ENCODE measurements at regions not wholly inside any gene's neighbourhood (a gene's known extent, or its start where the extent isn't known, plus 50 kb on each side); places are given as distances from the start of the nearest gene placed in this dataset.

DNA sequence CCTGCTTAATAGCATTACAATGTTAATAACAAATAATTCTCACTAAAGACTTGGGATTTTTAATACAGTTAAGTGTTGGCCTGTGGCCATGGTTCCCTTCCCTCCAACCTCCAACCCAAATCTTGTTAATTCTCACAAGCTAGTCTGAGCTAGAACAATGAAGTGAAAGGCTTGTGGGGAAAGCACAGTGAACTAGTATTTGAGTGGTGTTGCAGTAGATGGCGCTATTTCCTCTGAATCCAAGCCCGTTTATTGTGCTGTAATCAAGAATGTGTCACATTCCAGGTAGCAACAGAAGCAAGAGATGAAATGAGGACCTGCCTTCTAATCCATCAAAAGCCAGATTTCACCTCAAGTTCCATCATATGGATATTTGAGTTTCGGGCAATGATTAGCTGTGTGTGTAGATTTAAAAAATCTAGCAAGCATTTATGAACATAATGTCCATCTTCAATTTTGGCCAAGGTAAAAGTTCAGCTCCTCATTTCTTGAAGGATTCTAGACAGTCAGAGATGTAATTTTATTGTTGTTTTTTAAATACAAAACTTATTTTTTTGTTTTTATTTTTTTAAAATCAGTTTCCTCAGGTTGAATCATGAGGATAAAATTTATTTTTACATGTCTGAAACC is 160.7 kb downstream of the SQOR start:
- Histone ChIP-seq H2AK5ac (ENCODE audit: low read length) (no peak overlapping the region), H3K79me2 (ENCODE audit: control insufficient read depth, insufficient read depth, low read length, poor library complexity) (no peaks in the 10 kb centered on the region), H3K27me3 (ENCODE audit: insufficient read depth, low read length) (no peaks in the 10 kb centered on the region), H3K4me1 (ENCODE audit: control insufficient read depth in 1 of 2, insufficient read depth in 2 of 2, low read length in 2 of 2) (no peaks in the 10 kb centered on the region), H3K4me2 (ENCODE audit: low read length) (no peak overlapping the region), H3K4ac (ENCODE audit: low read depth, low read length) (no peak overlapping the region), H3K4me3 (ENCODE audit: low read depth, low read length) (no peak overlapping the region), H3K79me1 (ENCODE audit: low read length) (no peaks in the 10 kb centered on the region), H3K9ac (ENCODE audit: low read length) (no peak overlapping the region), H3K23ac (ENCODE audit: low read length) (no peak overlapping the region), H4K12ac (ENCODE audit: low read depth, low read length) (no peak overlapping the region), H2BK120ac (ENCODE audit: insufficient read depth, low read length, poor library complexity) (no peak overlapping the region), H2BK5ac (ENCODE audit: low read depth, low read length, poor library complexity) (no peak overlapping the region), H3K36me3 (ENCODE audit: control insufficient read depth in 1 of 2, insufficient read depth in 2 of 2, low read length in 2 of 2) (no peaks in the 10 kb centered on the region), H2AFZ (ENCODE audit: insufficient read depth, low read length, poor library complexity) (no peak overlapping the region), H4K91ac (ENCODE audit: low read depth, low read length) (no peak overlapping the region), H3K27ac (ENCODE audit: low read depth, low read length) (no peak overlapping the region), H3K9me3 (ENCODE audit: insufficient read depth, low read depth, low read length) (no peaks in the 10 kb centered on the region), H3K14ac (ENCODE audit: low read length) (no peak overlapping the region), H4K8ac (ENCODE audit: low read depth, low read length) (no peak overlapping the region), H2BK12ac (ENCODE audit: low read length) (no peak overlapping the region), H3K18ac (ENCODE audit: low read length) (no peak overlapping the region)
- WGBS (ENCODE audit: extremely low coverage, insufficient coverage, insufficient read length): no CpG with 5 or more reads among the region's 3 CpGs
- peak in 1 of 2 donors; percentile 23 for DNase-seq

DNA sequence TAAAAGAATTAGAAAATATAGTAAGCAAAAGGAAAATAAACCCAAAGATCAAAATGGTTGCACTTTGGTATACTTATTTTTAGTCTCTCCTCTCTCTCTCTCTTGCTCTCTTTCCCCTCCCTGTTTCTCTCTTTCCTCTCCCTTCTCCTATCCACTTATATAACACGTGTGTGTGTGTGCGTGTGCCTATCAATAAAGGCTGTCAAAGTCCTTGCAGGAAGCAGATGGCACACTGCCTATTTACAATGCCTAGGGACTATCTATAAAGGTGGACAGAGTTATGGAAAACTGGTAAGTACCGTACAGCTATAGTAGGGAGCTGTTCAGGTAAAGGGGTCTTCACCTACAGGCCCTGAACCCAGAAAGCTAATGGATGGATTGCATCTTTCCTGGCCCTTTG is 161.6 kb downstream of the SQOR start:
- H3K4me2 ChIP-seq (ENCODE audit: low read length): no peak overlapping the region
- WGBS (ENCODE audit: extremely low coverage, insufficient coverage, insufficient read length): no CpG with 5 or more reads among the region's 3 CpGs
- no peaks in the 10 kb centered on the region for H3K9me3 ChIP-seq (ENCODE audit: insufficient read depth, low read depth, low read length)
- H3K27ac ChIP-seq (ENCODE audit: low read depth, low read length): no peak overlapping the region
- no peaks in the 10 kb centered on the region for H3K79me2 ChIP-seq (ENCODE audit: control insufficient read depth, insufficient read depth, low read length, poor library complexity)
- no peak overlapping the region for H4K8ac ChIP-seq (ENCODE audit: low read depth, low read length)
- no peak overlapping the region for H4K91ac ChIP-seq (ENCODE audit: low read depth, low read length)
- no peak overlapping the region for H3K23ac ChIP-seq (ENCODE audit: low read length)
- no peaks in the 10 kb centered on the region for H3K36me3 ChIP-seq (ENCODE audit: control insufficient read depth in 1 of 2, insufficient read depth in 2 of 2, low read length in 2 of 2)
- no peaks in the 10 kb centered on the region for H3K79me1 ChIP-seq (ENCODE audit: low read length)
- H3K18ac ChIP-seq (ENCODE audit: low read length): no peak overlapping the region
- no peak overlapping the region for H2BK12ac ChIP-seq (ENCODE audit: low read length)
- H2BK120ac ChIP-seq (ENCODE audit: insufficient read depth, low read length, poor library complexity): no peak overlapping the region
- no peak overlapping the region for H2BK5ac ChIP-seq (ENCODE audit: low read depth, low read length, poor library complexity)
- H3K4me1 ChIP-seq (ENCODE audit: control insufficient read depth in 1 of 2, insufficient read depth in 2 of 2, low read length in 2 of 2): no peaks in the 10 kb centered on the region
- no peak overlapping the region for H4K12ac ChIP-seq (ENCODE audit: low read depth, low read length)
- H3K14ac ChIP-seq (ENCODE audit: low read length): no peak overlapping the region
- DNase-seq: no peak
- no peak overlapping the region for H2AK5ac ChIP-seq (ENCODE audit: low read length)
- H3K4ac ChIP-seq (ENCODE audit: low read depth, low read length): no peak overlapping the region
- no peak overlapping the region for H2AFZ ChIP-seq (ENCODE audit: insufficient read depth, low read length, poor library complexity)
- H3K9ac ChIP-seq (ENCODE audit: low read length): no peak overlapping the region
- no peaks in the 10 kb centered on the region for H3K27me3 ChIP-seq (ENCODE audit: insufficient read depth, low read length)
- H3K4me3 ChIP-seq (ENCODE audit: low read depth, low read length): no peak overlapping the region

DNA sequence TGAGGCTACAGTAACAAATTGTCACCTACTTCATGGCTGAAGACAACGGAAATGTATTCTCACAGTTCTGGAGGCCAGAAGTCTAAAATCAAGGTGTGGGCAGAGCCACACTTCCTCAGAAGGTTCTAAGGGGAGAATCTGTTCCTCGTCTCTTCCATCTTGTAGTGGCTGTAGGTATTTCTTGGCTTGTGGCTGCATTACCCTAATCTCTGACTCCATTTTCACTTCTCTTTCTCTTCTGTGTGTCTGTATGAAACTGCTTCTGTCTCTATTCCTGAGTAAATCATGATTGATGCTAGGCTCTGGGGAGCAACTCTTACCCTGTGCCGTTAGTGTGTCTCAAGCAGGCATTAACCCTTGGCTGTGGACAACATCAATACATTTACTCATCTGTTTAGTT is 164.7 kb downstream of the SQOR start:
- Histone ChIP-seq H3K9me3 (ENCODE audit: insufficient read depth, low read depth, low read length) (no peaks in the 10 kb centered on the region), H3K27ac (ENCODE audit: low read depth, low read length) (no peak overlapping the region)

DNA sequence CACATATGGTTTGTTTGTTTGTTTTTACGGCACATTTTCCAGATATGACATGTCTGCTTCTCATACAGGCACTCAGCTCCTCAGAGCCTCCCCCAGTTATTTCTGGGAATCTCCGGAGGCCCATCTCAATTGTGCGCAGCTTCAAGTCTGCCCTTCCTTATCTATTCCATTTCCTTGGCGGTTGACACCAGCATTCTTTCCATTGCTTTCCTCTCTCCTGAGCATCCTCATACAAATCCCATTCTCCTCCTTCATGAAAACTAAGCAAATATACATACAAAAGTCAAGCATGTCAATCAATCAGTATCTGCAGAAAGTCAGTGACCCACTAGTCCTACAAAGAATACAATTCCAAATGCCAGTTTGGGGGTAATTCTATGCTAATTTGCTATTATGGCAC is 166.7 kb downstream of the SQOR start:
- Histone ChIP-seq H3K36me3 (ENCODE audit: control insufficient read depth in 1 of 2, insufficient read depth in 2 of 2, low read length in 2 of 2) (no peaks in the 10 kb centered on the region), H2AFZ (ENCODE audit: insufficient read depth, low read length, poor library complexity) (no peak overlapping the region), H3K27me3 (ENCODE audit: insufficient read depth, low read length) (no peaks in the 10 kb centered on the region), H3K9ac (ENCODE audit: low read length) (no peak overlapping the region), H4K91ac (ENCODE audit: low read depth, low read length) (no peak overlapping the region), H2AK5ac (ENCODE audit: low read length) (no peak overlapping the region), H3K4me2 (ENCODE audit: low read length) (no peak overlapping the region), H3K9me3 (ENCODE audit: insufficient read depth, low read depth, low read length) (no peaks in the 10 kb centered on the region), H3K18ac (ENCODE audit: low read length) (no peak overlapping the region), H2BK120ac (ENCODE audit: insufficient read depth, low read length, poor library complexity) (no peak overlapping the region), H3K4me3 (ENCODE audit: low read depth, low read length) (no peak overlapping the region), H3K23ac (ENCODE audit: low read length) (no peak overlapping the region), H3K14ac (ENCODE audit: low read length) (no peak overlapping the region), H3K4ac (ENCODE audit: low read depth, low read length) (no peak overlapping the region), H2BK5ac (ENCODE audit: low read depth, low read length, poor library complexity) (no peak overlapping the region), H4K12ac (ENCODE audit: low read depth, low read length) (no peak overlapping the region), H2BK12ac (ENCODE audit: low read length) (no peak overlapping the region), H4K8ac (ENCODE audit: low read depth, low read length) (no peak overlapping the region), H3K79me2 (ENCODE audit: control insufficient read depth, insufficient read depth, low read length, poor library complexity) (no peaks in the 10 kb centered on the region), H3K27ac (ENCODE audit: low read depth, low read length) (no peak overlapping the region), H3K79me1 (ENCODE audit: low read length) (no peaks in the 10 kb centered on the region), H3K4me1 (ENCODE audit: control insufficient read depth in 1 of 2, insufficient read depth in 2 of 2, low read length in 2 of 2) (no peaks in the 10 kb centered on the region)
- DNase-seq: no peak
- no CpG with 5 or more reads among the region's 4 CpGs for WGBS (ENCODE audit: extremely low coverage, insufficient coverage, insufficient read length)

More for the DNA sequence above, 164.7 kb downstream of the SQOR start:
- Histone ChIP-seq H4K91ac (ENCODE audit: low read depth, low read length) (no peak overlapping the region), H3K9ac (ENCODE audit: low read length) (no peak overlapping the region), H3K79me1 (ENCODE audit: low read length) (no peaks in the 10 kb centered on the region), H3K36me3 (ENCODE audit: control insufficient read depth in 1 of 2, insufficient read depth in 2 of 2, low read length in 2 of 2) (no peaks in the 10 kb centered on the region), H3K79me2 (ENCODE audit: control insufficient read depth, insufficient read depth, low read length, poor library complexity) (no peaks in the 10 kb centered on the region), H3K4me1 (ENCODE audit: control insufficient read depth in 1 of 2, insufficient read depth in 2 of 2, low read length in 2 of 2) (no peaks in the 10 kb centered on the region), H2AFZ (ENCODE audit: insufficient read depth, low read length, poor library complexity) (no peak overlapping the region), H2BK12ac (ENCODE audit: low read length) (no peak overlapping the region), H3K14ac (ENCODE audit: low read length) (no peak overlapping the region), H3K27me3 (ENCODE audit: insufficient read depth, low read length) (no peaks in the 10 kb centered on the region), H3K23ac (ENCODE audit: low read length) (no peak overlapping the region), H3K4ac (ENCODE audit: low read depth, low read length) (no peak overlapping the region), H4K8ac (ENCODE audit: low read depth, low read length) (no peak overlapping the region), H4K12ac (ENCODE audit: low read depth, low read length) (no peak overlapping the region), H2BK120ac (ENCODE audit: insufficient read depth, low read length, poor library complexity) (no peak overlapping the region), H2BK5ac (ENCODE audit: low read depth, low read length, poor library complexity) (no peak overlapping the region), H2AK5ac (ENCODE audit: low read length) (no peak overlapping the region), H3K4me3 (ENCODE audit: low read depth, low read length) (no peak overlapping the region), H3K4me2 (ENCODE audit: low read length) (no peak overlapping the region), H3K18ac (ENCODE audit: low read length) (no peak overlapping the region)
- no CpG with 5 or more reads among the region's 3 CpGs for WGBS (ENCODE audit: extremely low coverage, insufficient coverage, insufficient read length)
- no peak for DNase-seq
